Fibroblast of the aortic adventitia (primary cell): ENCODE measurements at regions not wholly inside any gene's neighbourhood (a gene's known extent, or its start where the extent isn't known, plus 50 kb on each side); places are given as distances from the start of the nearest gene placed in this dataset.
A peak's percentile ranks its signal among the peaks of the same experiment; 100 is the strongest.

Experiments
- DNase-seq: peaks from one replicate; pipeline ENCODE4 v3.0.0-alpha.2; 2010; ENCODE audit warnings: low read depth
- H3K4me3 ChIP-seq: 2 replicates; pipeline ENCODE4 v1.5.1; 2011; ENCODE audit warnings: low read depth, mild to moderate bottlenecking, control low read depth, low read length, moderate library complexity
- TF ChIP-seq, protein P1 (sequence below): IDR thresholded peaks from 2 replicates; pipeline ENCODE4 v1.5.1; 2011; ENCODE audit warnings: mild to moderate bottlenecking, low read length, control low read depth, inconsistent platforms; ENCODE audit not compliant: insufficient read depth

DNA sequence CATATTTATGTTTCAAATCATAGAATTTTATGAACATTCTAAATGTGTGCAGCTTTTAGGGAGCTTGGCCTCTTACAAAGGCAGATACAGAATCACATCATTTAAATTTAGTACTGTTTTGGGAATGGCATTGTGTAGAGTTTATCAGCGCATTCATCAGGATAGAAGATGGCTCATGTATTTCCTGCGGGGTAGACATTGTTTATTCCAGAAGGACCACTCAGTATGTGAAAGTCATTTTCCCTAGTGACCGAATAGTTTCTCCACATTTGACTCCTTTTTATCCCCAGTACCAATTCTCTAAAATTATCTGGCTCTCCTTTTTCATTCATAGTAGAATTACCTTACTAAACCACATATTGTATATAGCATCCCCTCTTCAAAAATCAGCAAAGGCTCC lies 981.9 kb upstream of the ADGRL4 start:
- no peak for DNase-seq
- TF ChIP-seq, protein P1, sequence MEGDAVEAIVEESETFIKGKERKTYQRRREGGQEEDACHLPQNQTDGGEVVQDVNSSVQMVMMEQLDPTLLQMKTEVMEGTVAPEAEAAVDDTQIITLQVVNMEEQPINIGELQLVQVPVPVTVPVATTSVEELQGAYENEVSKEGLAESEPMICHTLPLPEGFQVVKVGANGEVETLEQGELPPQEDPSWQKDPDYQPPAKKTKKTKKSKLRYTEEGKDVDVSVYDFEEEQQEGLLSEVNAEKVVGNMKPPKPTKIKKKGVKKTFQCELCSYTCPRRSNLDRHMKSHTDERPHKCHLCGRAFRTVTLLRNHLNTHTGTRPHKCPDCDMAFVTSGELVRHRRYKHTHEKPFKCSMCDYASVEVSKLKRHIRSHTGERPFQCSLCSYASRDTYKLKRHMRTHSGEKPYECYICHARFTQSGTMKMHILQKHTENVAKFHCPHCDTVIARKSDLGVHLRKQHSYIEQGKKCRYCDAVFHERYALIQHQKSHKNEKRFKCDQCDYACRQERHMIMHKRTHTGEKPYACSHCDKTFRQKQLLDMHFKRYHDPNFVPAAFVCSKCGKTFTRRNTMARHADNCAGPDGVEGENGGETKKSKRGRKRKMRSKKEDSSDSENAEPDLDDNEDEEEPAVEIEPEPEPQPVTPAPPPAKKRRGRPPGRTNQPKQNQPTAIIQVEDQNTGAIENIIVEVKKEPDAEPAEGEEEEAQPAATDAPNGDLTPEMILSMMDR: no peak

DNA sequence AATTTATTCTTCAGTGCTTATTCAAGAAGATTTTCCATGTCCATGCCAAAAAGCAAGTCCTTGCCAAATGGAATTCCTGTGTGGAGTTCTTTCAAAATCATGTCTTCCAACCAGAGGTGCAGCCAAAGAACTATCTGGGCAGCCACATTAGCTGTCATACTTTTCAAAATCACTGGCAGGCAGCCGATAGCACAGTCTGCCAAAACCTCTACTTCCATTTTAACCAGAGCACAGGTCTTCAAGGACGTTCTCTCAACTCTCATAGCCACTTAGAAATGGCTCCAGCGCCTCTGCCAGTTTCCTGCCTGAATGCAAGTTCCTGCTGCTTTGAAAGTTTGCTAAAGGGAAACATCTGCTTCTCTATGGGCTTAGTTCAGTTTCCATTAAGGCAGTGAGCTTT lies 975.7 kb upstream of the ADGRL4 start:
- DNase-seq: peak; percentile 100
- H3K4me3 ChIP-seq: no peak overlapping the region
- TF ChIP-seq, protein P1: no peak

More for the DNA sequence above, 981.9 kb upstream of the ADGRL4 start:
- no peak overlapping the region for H3K4me3 ChIP-seq

DNA sequence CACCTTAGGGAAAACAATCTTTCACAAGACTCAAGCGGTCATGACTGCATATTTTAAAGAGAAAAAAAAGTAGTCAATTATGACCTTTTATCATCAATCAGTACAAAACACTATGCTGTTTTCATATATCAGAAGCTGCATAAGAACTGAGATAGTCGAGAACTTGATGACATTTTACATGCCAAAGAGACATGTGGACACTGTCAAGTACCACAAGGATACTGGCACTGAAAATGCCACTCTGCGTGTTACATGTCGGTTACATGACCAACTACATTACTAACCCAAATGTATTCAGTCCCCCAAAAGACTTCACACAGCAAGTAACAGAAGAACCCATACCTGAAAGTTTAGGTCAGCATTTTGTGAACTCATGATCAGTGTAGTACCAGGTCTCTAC lies 975.0 kb upstream of the ADGRL4 start:
- no peak for DNase-seq
- TF ChIP-seq, protein P1: no peak
- no peak overlapping the region for H3K4me3 ChIP-seq

DNA sequence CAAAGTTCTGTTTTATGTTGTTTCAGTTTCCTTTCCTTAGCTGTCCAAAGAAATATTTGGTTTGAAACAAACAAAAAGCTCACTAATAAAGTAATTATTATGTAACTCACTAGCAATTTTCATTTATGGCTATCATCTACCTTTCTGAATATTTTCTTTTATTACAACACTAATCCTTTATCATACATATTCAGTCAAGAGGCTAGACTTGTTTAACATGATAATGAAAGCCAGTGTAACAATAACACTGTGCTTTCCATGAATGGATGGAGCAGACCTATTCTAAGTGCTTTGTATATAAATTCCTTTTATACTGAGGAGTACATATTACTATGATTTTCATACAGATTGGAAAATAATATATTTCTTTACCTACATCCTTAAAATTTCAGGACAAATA lies 972.8 kb upstream of the ADGRL4 start:
- no peak for DNase-seq
- no peak overlapping the region for H3K4me3 ChIP-seq
- TF ChIP-seq, protein P1: no peak

DNA sequence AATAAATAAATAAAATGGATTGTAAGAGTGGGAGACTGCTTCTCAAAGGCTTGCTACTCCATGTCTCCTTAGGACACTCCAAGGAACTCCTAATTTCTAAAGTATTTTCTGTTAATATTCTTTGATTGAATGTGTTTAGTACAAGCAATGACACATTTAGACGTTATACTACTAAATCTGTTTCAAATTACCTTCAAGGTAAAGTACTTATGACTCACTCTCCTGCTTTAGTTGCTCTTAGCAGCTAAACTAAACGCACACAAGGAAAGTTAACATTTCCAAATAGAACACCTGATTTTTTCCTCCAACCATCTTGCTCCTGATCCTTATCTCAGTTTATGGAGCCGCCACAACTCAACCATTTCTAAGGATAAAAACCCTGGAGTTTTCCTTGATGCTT lies 969.8 kb upstream of the ADGRL4 start:
- no peak for DNase-seq
- TF ChIP-seq, protein P1: no peak
- no peak overlapping the region for H3K4me3 ChIP-seq

DNA sequence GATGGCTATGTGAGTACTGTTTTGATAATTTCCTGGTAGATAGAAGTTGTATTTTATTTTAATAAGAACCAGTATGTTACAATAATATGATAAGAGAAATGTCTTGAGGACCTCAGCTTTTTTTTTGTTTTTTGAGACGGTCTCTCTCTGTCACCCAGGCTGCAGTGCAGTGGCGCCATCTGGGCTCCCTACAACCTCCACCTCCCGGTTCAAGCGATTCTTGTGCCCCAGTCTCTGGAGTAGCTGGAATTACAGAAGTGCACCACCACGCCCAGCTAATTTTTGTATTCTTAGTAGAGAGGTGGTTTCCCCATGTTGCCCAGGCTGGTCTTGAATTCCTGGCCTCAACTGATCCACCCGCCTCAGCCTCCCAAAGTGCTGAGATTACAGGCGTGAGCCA lies 968.1 kb upstream of the ADGRL4 start:
- H3K4me3 ChIP-seq: no peak overlapping the region
- no peak for DNase-seq
- TF ChIP-seq, protein P1: no peak

DNA sequence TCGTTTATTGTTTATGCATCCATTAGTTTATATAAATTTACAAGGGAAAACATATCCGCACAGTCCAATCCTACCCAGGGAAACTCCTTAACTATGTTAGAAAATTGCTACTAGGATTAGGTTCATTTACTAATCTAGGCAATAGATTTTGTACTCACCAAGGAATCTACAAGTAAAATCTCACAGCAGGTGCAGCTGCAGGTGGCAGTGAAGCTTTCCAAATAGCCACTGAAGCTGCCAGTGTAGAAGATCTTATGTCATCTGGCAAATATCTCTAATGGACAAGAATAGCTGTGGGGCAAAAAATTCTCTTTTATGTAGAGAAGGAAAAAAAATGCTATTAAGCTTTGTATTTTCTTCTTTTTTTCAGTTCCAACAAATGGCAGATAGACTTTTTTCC lies 963.4 kb upstream of the ADGRL4 start:
- no peak overlapping the region for H3K4me3 ChIP-seq
- TF ChIP-seq, protein P1: no peak
- DNase-seq: no peak
